Adrenal gland (tissue), 9 donors: ENCODE measurements at regions not wholly inside any gene's neighbourhood (a gene's known extent, or its start where the extent isn't known, plus 50 kb on each side); places are given as distances from the start of the nearest gene placed in this dataset.
"Not testable (repeated sequence)": the region's sequence is repeated elsewhere in the genome, so short reads cannot be mapped to it uniquely, and the experiment has no call there.

Experiments used
- DNase-seq, 7 donors: peaks; one replicate each; pipeline ENCODE4 v3.0.0-alpha.2; 2019 to 2020
- H3K27ac ChIP-seq, 5 donors: fragments of 200-600 bp; sonication (generic) in 4 of 5; 1 replicate in 3 of 5; 2 replicates in 2 of 5; pipeline versions ENCODE4 v1.5.1 to v1.8.0; 2016 to 2020; ENCODE audit warnings: mild to moderate bottlenecking in 1 of 5
- H3K27me3 ChIP-seq: fragments of 200-600 bp; 2 replicates; pipeline ENCODE4 v1.8.0; 2021
- H3K36me3 ChIP-seq, 2 donors: fragments of 200-600 bp; replicated peaks in 1 of 2; 1 replicate in 1 of 2; 2 replicates in 1 of 2; pipeline versions ENCODE4 v1.5.1 to v1.8.0; 2018 to 2022
- H3K4me1 ChIP-seq, 2 donors: fragments of 200-600 bp; replicated peaks in 1 of 2; 1 replicate in 1 of 2; 2 replicates in 1 of 2; pipeline versions ENCODE4 v1.5.1 to v1.8.0; 2018 to 2021
- H3K4me3 ChIP-seq, 4 donors: fragments of 200-600 bp; sonication (generic) in 3 of 4; one replicate each; pipeline ENCODE4 v1.5.1; 2016 to 2018
- H3K9me3 ChIP-seq, 3 donors: fragments of 200-600 bp; sonication (generic) in 1 of 3; replicated peaks in 1 of 3; 1 replicate in 2 of 3; 2 replicates in 1 of 3; pipeline versions ENCODE4 v1.5.1 to v1.8.0; 2016 to 2021
- CTCF ChIP-seq, 6 experiments: fragments of 450-650 bp in 4 of 6; fragments of 200-600 bp in 2 of 6; sonication (generic) in 1 of 6; IDR thresholded peaks; 1 replicate in 5 of 6; 2 replicates in 1 of 6; pipeline versions ENCODE4 v1.5.1 to v1.8.0; 2016 to 2021; ENCODE audit warnings: antibody characterized with exemption in 6 of 6, mild to moderate bottlenecking in 2 of 6, moderate library complexity in 1 of 6
- POLR2A ChIP-seq, 2 donors: fragments of 450-650 bp; IDR thresholded peaks; one replicate each; pipeline ENCODE4 v1.6.1; 2017; ENCODE audit warnings: antibody characterized with exemption in 2 of 2, mild to moderate bottlenecking in 2 of 2, moderate library complexity in 1 of 2
- WGBS, 4 donors: extraction: QIAGEN DNeasy Blood & Tissue Kit in 2 of 4; methylation state at CpG; one replicate each; pipeline versions ENCODE4 v1.1.5 to v1.1.7; 2013 to 2017; 5-methylcytosine and 5-hydroxymethylcytosine counted together
- intact Hi-C, 2 donors: fragments of 100-400 bp; cut with DNase I; formaldehyde crosslinking; loops; one replicate each; pipeline versions ENCODE4 v1.14.1 to v1.15.0; 2022 to 2023
- donor health status: healthy with polysubstance abuse.
- donor health status: Bipolar disorder and iron deficiency.
- donor health status: DM: yes; HTN: yes; CAD: no.
- donor health status: DM: no; HTN: no; CAD: no.
- donor health status: DM: no; HTN: no; CAD: no.

GRCh38 chr6:18536591-18537055 lies 149.5 kb downstream of the RNF144B start:
- no peak for DNase-seq
- 58 to 65% (median 61%) methylated on average over 6 of the region's 6 CpGs for WGBS, 4 donors
- intact Hi-C loops, result no loop called here
- Histone ChIP-seq H3K27ac (no peak overlapping the region), H3K36me3 (no peaks in the 10 kb centered on the region), H3K4me3 (no peak overlapping the region), H3K27me3 (peaks cover 3% of the 10 kb centered on the region), H3K9me3 (no peaks in the 10 kb centered on the region), H3K4me1 (no peaks in the 10 kb centered on the region)
- TF ChIP-seq POLR2A (IDR thresholded peaks at IDR 0.05) (no peak), CTCF (IDR thresholded peaks at IDR 0.05) (no peak)

- Histone ChIP-seq H3K4me3 (no peak overlapping the region), H3K4me1 (no peaks in the 10 kb centered on the region), H3K27me3 (peaks cover 3% of the 10 kb centered on the region), H3K36me3 (no peaks in the 10 kb centered on the region), H3K9me3 (no peaks in the 10 kb centered on the region), H3K27ac (no peak overlapping the region)
- 73 to 86% (median 81%) methylated on average over 3 of the region's 3 CpGs for WGBS, 4 donors
- TF ChIP-seq POLR2A (IDR thresholded peaks at IDR 0.05), result no peak
- TF ChIP-seq CTCF (IDR thresholded peaks at IDR 0.05), result no peak
- intact Hi-C loops, result no loop called here
- DNase-seq, result no peak
These were observed 151.2 kb downstream of the RNF144B start for GRCh38 chr6:18538315-18538714.

GRCh38 chr6:18543051-18543450 lies 155.9 kb downstream of the RNF144B start:
- Histone ChIP-seq H3K4me1 (no peaks in the 10 kb centered on the region), H3K36me3 (no peaks in the 10 kb centered on the region), H3K27me3 (no peaks in the 10 kb centered on the region), H3K27ac (no peak overlapping the region), H3K4me3 (no peak overlapping the region), H3K9me3 (peaks cover 0 to 3% (median 0%) of the 10 kb centered on the region in 3 donors)
- TF ChIP-seq POLR2A (IDR thresholded peaks at IDR 0.05) (no peak), CTCF (IDR thresholded peaks at IDR 0.05) (no peak)
- 67 to 80% (median 77%) methylated on average over 6 of the region's 6 CpGs for WGBS, 4 donors
- no peak for DNase-seq
- intact Hi-C loops, result no loop called here

- H3K36me3 ChIP-seq, H3K27me3 ChIP-seq, H3K27ac ChIP-seq, H3K4me1 ChIP-seq, H3K9me3 ChIP-seq, DNase-seq, H3K4me3 ChIP-seq, intact Hi-C loops: not testable (repeated sequence)
- WGBS, 4 donors, result 49 to 71% (median 54%) methylated on average over 1 of the region's 1 CpG
These were observed 158.0 kb downstream of the RNF144B start for GRCh38 chr6:18545142-18545541.

- no peak for TF ChIP-seq POLR2A (IDR thresholded peaks at IDR 0.05)
- TF ChIP-seq CTCF (IDR thresholded peaks at IDR 0.05), result no peak
- intact Hi-C loops, result no loop called here
- no peak overlapping the region for H3K4me3 ChIP-seq
- no peak overlapping the region for H3K27ac ChIP-seq
- no peak for DNase-seq
- no peaks in the 10 kb centered on the region for H3K4me1 ChIP-seq
- H3K9me3 ChIP-seq, result peaks cover 0 to 3% (median 0%) of the 10 kb centered on the region in 3 donors
- H3K36me3 ChIP-seq, result no peaks in the 10 kb centered on the region
- no peaks in the 10 kb centered on the region for H3K27me3 ChIP-seq
These were observed 158.6 kb downstream of the RNF144B start for GRCh38 chr6:18545726-18546125.
